H1 (cell line): ENCODE measurements at regions not wholly inside any gene's neighbourhood (a gene's known extent, or its start where the extent isn't known, plus 50 kb on each side); places are given as distances from the start of the nearest gene placed in this dataset.

Source experiments
- KDM1A ChIP-seq: fragments of 200-600, 300-600 bp; sonication (generic); IDR thresholded peaks from 2 replicates; pipeline ENCODE4 v1.7.1; 2016; ENCODE audit warnings: mild to moderate bottlenecking, low read length, borderline replicate concordance
- RBBP5 ChIP-seq: IDR thresholded peaks from 2 replicates; pipeline ENCODE4 v1.7.1; 2012; ENCODE audit warnings: low read depth, mild to moderate bottlenecking, inconsistent platforms, low read length, moderate library complexity, borderline replicate concordance

GRCh38 chr13:74032325-74032724 lies 101.9 kb downstream of the KLF12 start (continued):
- TF ChIP-seq KDM1A (no peak), RBBP5 (no peak)
